ENCODE measurements at regions not wholly inside any gene's neighbourhood (a gene's known extent, or its start where the extent isn't known, plus 50 kb on each side); places are given as distances from the start of the nearest gene placed in this dataset.

DNA sequence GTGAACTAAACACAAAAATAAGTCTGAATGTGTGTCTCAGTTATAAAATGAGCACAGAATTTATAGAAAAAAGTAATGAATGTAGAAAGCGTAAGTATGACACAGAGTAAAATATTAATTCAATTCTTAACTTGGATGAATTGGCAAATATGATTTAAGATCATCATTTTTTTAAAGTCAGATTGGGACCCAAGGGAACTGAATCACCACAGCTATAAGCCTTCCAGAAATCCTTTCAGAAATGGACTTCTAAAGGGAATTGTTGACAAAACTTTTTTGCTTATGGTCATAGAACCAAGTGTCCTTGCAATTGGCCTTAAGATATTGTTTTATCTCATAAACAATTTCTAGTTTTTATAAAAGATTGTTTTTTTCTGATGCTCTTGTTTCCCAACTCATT is 495.1 kb upstream of the DAB2 start:
- no peak for TF ChIP-seq CBX8 (IDR thresholded peaks at IDR 0.05)
- TF ChIP-seq, protein P1, sequence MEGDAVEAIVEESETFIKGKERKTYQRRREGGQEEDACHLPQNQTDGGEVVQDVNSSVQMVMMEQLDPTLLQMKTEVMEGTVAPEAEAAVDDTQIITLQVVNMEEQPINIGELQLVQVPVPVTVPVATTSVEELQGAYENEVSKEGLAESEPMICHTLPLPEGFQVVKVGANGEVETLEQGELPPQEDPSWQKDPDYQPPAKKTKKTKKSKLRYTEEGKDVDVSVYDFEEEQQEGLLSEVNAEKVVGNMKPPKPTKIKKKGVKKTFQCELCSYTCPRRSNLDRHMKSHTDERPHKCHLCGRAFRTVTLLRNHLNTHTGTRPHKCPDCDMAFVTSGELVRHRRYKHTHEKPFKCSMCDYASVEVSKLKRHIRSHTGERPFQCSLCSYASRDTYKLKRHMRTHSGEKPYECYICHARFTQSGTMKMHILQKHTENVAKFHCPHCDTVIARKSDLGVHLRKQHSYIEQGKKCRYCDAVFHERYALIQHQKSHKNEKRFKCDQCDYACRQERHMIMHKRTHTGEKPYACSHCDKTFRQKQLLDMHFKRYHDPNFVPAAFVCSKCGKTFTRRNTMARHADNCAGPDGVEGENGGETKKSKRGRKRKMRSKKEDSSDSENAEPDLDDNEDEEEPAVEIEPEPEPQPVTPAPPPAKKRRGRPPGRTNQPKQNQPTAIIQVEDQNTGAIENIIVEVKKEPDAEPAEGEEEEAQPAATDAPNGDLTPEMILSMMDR (IDR thresholded peaks at IDR 0.05): no peak
